LNCaP clone FGC (cell line): ENCODE measurements at regions not wholly inside any gene's neighbourhood (a gene's known extent, or its start where the extent isn't known, plus 50 kb on each side); places are given as distances from the start of the nearest gene placed in this dataset.

ENCODE experiments used
- DNase-seq: peaks from one replicate; pipeline ENCODE4 v3.0.0-alpha.2; 2011; ENCODE audit warnings: low read depth
- H3K4me3 ChIP-seq: 2 replicates; pipeline ENCODE4 v1.5.1; 2011; ENCODE audit warnings: mild to moderate bottlenecking, low read depth, low read length, control low read depth
- CTCF ChIP-seq: IDR thresholded peaks from 2 replicates; pipeline ENCODE4 v1.5.1; 2012; ENCODE audit warnings: mild to moderate bottlenecking; ENCODE audit not compliant: control insufficient read depth, insufficient read depth; ENCODE audit errors: extremely low read depth

GRCh38 chrX:118167361-118167760 lies 50.8 kb upstream of the KLHL13 start:
- no peak for DNase-seq
- TF ChIP-seq CTCF = no peak
- no peak overlapping the region for H3K4me3 ChIP-seq

- DNase-seq = no peak
- TF ChIP-seq CTCF = no peak
- H3K4me3 ChIP-seq = no peak overlapping the region
Observed at GRCh38 chrX:118171356-118171755, 54.7 kb upstream of the KLHL13 start.

GRCh38 chrX:118174516-118175098 lies 58.0 kb upstream of the KLHL13 start:
- no peak overlapping the region for H3K4me3 ChIP-seq
- no peak for TF ChIP-seq CTCF
- DNase-seq = no peak

GRCh38 chrX:118177708-118178107 lies 61.1 kb upstream of the KLHL13 start:
- H3K4me3 ChIP-seq = no peak overlapping the region
- TF ChIP-seq CTCF = no peak
- no peak for DNase-seq

GRCh38 chrX:118178450-118178849 lies 61.8 kb upstream of the KLHL13 start:
- no peak overlapping the region for H3K4me3 ChIP-seq
- no peak for DNase-seq
- TF ChIP-seq CTCF = no peak

- no peak for DNase-seq
- no peak for TF ChIP-seq CTCF
- no peak overlapping the region for H3K4me3 ChIP-seq
Observed at GRCh38 chrX:118179161-118179560, 62.6 kb upstream of the KLHL13 start.

GRCh38 chrX:118179718-118180117 lies 63.1 kb upstream of the KLHL13 start:
- H3K4me3 ChIP-seq = no peak overlapping the region
- DNase-seq = no peak
- no peak for TF ChIP-seq CTCF
